ENCODE measurements at regions not wholly inside any gene's neighbourhood (a gene's known extent, or its start where the extent isn't known, plus 50 kb on each side); places are given as distances from the start of the nearest gene placed in this dataset.
"Not testable (repeated sequence)": the region's sequence is repeated elsewhere in the genome, so short reads cannot be mapped to it uniquely, and the experiment has no call there.

DNA sequence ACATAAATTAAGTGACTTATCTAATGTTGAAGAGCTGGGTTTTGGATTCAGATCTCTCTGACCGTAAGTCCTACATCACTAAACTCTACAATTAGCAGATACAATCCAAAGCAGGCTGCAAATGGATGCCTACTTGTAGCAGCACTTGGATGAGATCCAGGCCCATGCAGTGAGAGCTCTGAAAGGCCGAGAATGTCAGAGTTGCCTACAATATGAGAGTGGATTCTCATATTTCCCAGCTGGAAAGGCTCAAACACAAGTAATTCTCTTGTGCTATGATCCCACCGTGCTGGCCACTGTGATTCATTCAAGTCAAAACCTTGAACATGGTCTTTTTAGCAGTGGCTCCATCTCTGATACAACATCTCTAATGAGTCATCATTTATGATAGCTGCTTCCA, 125.4 kb upstream of the CHRDL1 start:
- Histone ChIP-seq H3K9ac (ENCODE audit: insufficient read length) (no peak overlapping the region), H3K4me3 (no peak overlapping the region), H3K9me3 (ENCODE audit: low read depth, low read length) (no peaks in the 10 kb centered on the region), H3K36me3 (ENCODE audit: insufficient read depth, low read length) (no peaks in the 10 kb centered on the region), H3K27ac (no peak overlapping the region)
- TF ChIP-seq POLR2AphosphoS5 (IDR thresholded peaks at IDR 0.05; ENCODE audit: borderline replicate concordance, low read depth, low read length): no peak
- TF ChIP-seq EZH2 (IDR thresholded peaks at IDR 0.05): no peak
- TF ChIP-seq FOXP2 (optimal IDR thresholded peaks at IDR 0.05; ENCODE audit: control extremely low read depth, extremely low read length, insufficient read depth): no peak
- DNase-seq (ENCODE audit: low read depth, low spot score): no peak

DNA sequence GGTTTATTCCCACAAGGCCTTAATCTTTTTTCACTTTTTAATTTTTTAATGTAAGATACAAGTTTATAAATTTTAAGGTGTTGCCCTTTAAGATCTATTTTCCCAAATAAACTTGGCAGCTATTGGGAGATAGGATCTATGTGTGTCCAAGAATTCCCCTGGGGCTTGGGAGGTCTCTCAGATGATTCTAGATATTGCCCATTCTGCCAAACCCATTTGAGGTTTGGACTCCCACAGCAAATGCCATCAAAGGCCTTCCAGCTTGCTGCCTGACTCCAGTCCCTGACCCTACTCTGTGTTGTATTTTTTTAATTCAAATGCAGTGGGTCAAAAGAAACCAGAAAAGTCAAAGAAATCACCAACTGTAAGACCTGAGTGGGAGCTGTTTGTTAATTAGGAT, 120.0 kb upstream of the CHRDL1 start:
- no peak overlapping the region for H3K9ac ChIP-seq (ENCODE audit: insufficient read length)
- no peaks in the 10 kb centered on the region for H3K9me3 ChIP-seq (ENCODE audit: low read depth, low read length)
- H3K27ac ChIP-seq: no peak overlapping the region
- H3K4me3 ChIP-seq: no peak overlapping the region
- TF ChIP-seq EZH2 (IDR thresholded peaks at IDR 0.05) (no peak), FOXP2 (optimal IDR thresholded peaks at IDR 0.05; ENCODE audit: control extremely low read depth, extremely low read length, insufficient read depth) (no peak), POLR2AphosphoS5 (IDR thresholded peaks at IDR 0.05; ENCODE audit: borderline replicate concordance, low read depth, low read length) (no peak)
- no peak for DNase-seq (ENCODE audit: low read depth, low spot score)
- no peaks in the 10 kb centered on the region for H3K36me3 ChIP-seq (ENCODE audit: insufficient read depth, low read length)

DNA sequence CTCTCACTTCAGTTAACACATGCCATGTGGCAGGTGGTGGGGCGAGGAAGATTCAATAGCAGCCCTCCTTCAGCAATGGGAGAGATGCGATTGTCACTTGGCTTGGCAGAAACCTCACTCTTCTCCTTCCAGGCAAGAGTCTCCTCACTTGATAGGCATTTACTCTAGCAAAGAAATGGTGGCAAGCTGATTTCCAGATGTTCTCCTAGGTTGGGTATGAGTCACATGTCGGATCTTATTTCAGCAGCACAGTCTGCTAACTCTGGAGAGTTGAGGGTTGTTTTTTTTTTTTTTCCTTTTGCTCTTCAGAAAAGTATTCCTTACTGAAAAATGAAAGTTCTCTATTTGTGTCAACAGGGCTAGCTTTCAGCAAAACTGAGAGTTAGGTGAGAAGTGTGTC, 119.5 kb upstream of the CHRDL1 start:
- Histone ChIP-seq H3K9me3 (ENCODE audit: low read depth, low read length) (no peaks in the 10 kb centered on the region), H3K36me3 (ENCODE audit: insufficient read depth, low read length) (no peaks in the 10 kb centered on the region), H3K27ac (no peak overlapping the region), H3K9ac (ENCODE audit: insufficient read length) (no peak overlapping the region), H3K4me3 (no peak overlapping the region)
- TF ChIP-seq FOXP2 (optimal IDR thresholded peaks at IDR 0.05; ENCODE audit: control extremely low read depth, extremely low read length, insufficient read depth) (no peak), EZH2 (IDR thresholded peaks at IDR 0.05) (no peak), POLR2AphosphoS5 (IDR thresholded peaks at IDR 0.05; ENCODE audit: borderline replicate concordance, low read depth, low read length) (no peak)
- DNase-seq (ENCODE audit: low read depth, low spot score): no peak

GRCh38 chrX:110914281-110914680, 118.7 kb upstream of the CHRDL1 start:
- Histone ChIP-seq H3K36me3 (ENCODE audit: insufficient read depth, low read length) (no peaks in the 10 kb centered on the region), H3K9me3 (ENCODE audit: low read depth, low read length) (no peaks in the 10 kb centered on the region), H3K4me3 (no peak overlapping the region), H3K9ac (ENCODE audit: insufficient read length) (no peak overlapping the region), H3K27ac (no peak overlapping the region)
- no peak for TF ChIP-seq POLR2AphosphoS5 (IDR thresholded peaks at IDR 0.05; ENCODE audit: borderline replicate concordance, low read depth, low read length)
- no peak for TF ChIP-seq FOXP2 (optimal IDR thresholded peaks at IDR 0.05; ENCODE audit: control extremely low read depth, extremely low read length, insufficient read depth)
- no peak for DNase-seq (ENCODE audit: low read depth, low spot score)

DNA sequence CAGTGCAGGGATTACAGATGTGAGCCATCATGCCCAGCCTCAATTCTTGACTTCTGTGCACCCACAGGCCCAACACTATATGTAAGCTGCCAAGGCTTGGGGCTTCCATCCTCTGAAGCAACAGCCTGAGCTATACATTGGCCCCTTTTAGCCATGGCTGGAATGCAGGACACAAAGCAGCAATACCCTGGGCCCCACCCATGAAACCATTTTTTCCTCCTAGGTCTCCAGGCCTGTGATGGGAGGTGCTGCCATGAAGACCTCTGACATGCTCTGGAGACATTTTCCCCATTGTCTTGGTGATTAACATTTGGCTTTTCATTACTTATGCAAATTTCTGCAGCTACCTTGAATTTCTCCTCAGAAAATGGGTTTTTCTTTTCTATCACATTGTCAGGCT, 109.1 kb upstream of the CHRDL1 start:
- H3K4me3 ChIP-seq; H3K9me3 ChIP-seq (ENCODE audit: low read depth, low read length); H3K9ac ChIP-seq (ENCODE audit: insufficient read length); H3K27ac ChIP-seq; H3K36me3 ChIP-seq (ENCODE audit: insufficient read depth, low read length); DNase-seq (ENCODE audit: low read depth, low spot score): not testable (repeated sequence)

GRCh38 chrX:110881971-110882370, 86.4 kb upstream of the CHRDL1 start:
- Histone ChIP-seq H3K27ac (no peak overlapping the region), H3K4me3 (no peak overlapping the region), H3K36me3 (ENCODE audit: insufficient read depth, low read length) (no peaks in the 10 kb centered on the region), H3K9ac (ENCODE audit: insufficient read length) (no peak overlapping the region), H3K9me3 (ENCODE audit: low read depth, low read length) (no peaks in the 10 kb centered on the region)
- DNase-seq (ENCODE audit: low read depth, low spot score): no peak
- TF ChIP-seq FOXP2 (optimal IDR thresholded peaks at IDR 0.05; ENCODE audit: control extremely low read depth, extremely low read length, insufficient read depth) (no peak), POLR2AphosphoS5 (IDR thresholded peaks at IDR 0.05; ENCODE audit: borderline replicate concordance, low read depth, low read length) (no peak), EZH2 (IDR thresholded peaks at IDR 0.05) (no peak)

DNA sequence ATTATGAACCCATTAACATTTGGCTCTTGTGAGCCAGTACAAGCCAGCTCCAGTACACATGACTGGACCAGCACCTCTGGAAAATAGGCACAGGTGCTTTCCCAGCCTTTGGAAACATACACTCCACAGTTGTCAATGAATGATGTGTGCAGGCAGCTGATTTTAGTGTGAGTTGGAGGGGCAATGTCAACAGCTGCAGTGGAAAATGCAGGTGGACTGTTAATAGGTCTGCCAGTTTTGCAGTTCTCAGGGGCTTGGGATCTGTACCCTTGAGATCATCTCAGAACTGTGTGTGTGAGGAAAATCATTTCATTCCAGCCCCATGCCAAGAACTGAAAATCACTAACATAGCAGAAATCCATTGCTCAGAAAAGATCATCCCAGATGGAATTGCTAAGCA, 81.7 kb upstream of the CHRDL1 start:
- H3K9ac ChIP-seq (ENCODE audit: insufficient read length): no peak overlapping the region
- no peaks in the 10 kb centered on the region for H3K9me3 ChIP-seq (ENCODE audit: low read depth, low read length)
- TF ChIP-seq POLR2AphosphoS5 (IDR thresholded peaks at IDR 0.05; ENCODE audit: borderline replicate concordance, low read depth, low read length) (no peak), FOXP2 (optimal IDR thresholded peaks at IDR 0.05; ENCODE audit: control extremely low read depth, extremely low read length, insufficient read depth) (no peak), EZH2 (IDR thresholded peaks at IDR 0.05) (no peak)
- H3K4me3 ChIP-seq: no peak overlapping the region
- H3K36me3 ChIP-seq (ENCODE audit: insufficient read depth, low read length): no peaks in the 10 kb centered on the region
- no peak overlapping the region for H3K27ac ChIP-seq
- no peak for DNase-seq (ENCODE audit: low read depth, low spot score)

- no peaks in the 10 kb centered on the region for H3K36me3 ChIP-seq (ENCODE audit: insufficient read depth, low read length)
- DNase-seq (ENCODE audit: low read depth, low spot score): no peak
- H3K9me3 ChIP-seq (ENCODE audit: low read depth, low read length): no peaks in the 10 kb centered on the region
- no peak overlapping the region for H3K4me3 ChIP-seq
- TF ChIP-seq FOXP2 (optimal IDR thresholded peaks at IDR 0.05; ENCODE audit: control extremely low read depth, extremely low read length, insufficient read depth) (no peak), EZH2 (IDR thresholded peaks at IDR 0.05) (no peak), POLR2AphosphoS5 (IDR thresholded peaks at IDR 0.05; ENCODE audit: borderline replicate concordance, low read depth, low read length) (no peak)
- H3K9ac ChIP-seq (ENCODE audit: insufficient read length): no peak overlapping the region
- no peak overlapping the region for H3K27ac ChIP-seq
Measured at GRCh38 chrX:110871839-110872238, 76.2 kb upstream of the CHRDL1 start.

GRCh38 chrX:110866421-110866820, 70.8 kb upstream of the CHRDL1 start:
- no peaks in the 10 kb centered on the region for H3K36me3 ChIP-seq (ENCODE audit: insufficient read depth, low read length)
- TF ChIP-seq FOXP2 (optimal IDR thresholded peaks at IDR 0.05; ENCODE audit: control extremely low read depth, extremely low read length, insufficient read depth) (no peak), POLR2AphosphoS5 (IDR thresholded peaks at IDR 0.05; ENCODE audit: borderline replicate concordance, low read depth, low read length) (no peak), EZH2 (IDR thresholded peaks at IDR 0.05) (no peak)
- no peak overlapping the region for H3K9ac ChIP-seq (ENCODE audit: insufficient read length)
- H3K9me3 ChIP-seq (ENCODE audit: low read depth, low read length): no peaks in the 10 kb centered on the region
- H3K27ac ChIP-seq: no peak overlapping the region
- no peak overlapping the region for H3K4me3 ChIP-seq
- DNase-seq (ENCODE audit: low read depth, low spot score): no peak

All from SK-N-MC (cell line).